H1 (cell line): ENCODE measurements at regions not wholly inside any gene's neighbourhood (a gene's known extent, or its start where the extent isn't known, plus 50 kb on each side); places are given as distances from the start of the nearest gene placed in this dataset.

ENCODE experiments used
- CTCF ChIA-PET: fragments of 300-600 bp; sonication (Branson Sonifier 250); formaldehyde crosslinking; loops from one replicate; lab custom pipeline; 2021; ENCODE audit not compliant: partially characterized antibody; lab: Charles Lee
- POLR2A ChIA-PET: fragments of 300-600 bp; sonication (Branson Sonifier 250); formaldehyde crosslinking; loops from one replicate; lab custom pipeline; 2021; ENCODE audit warnings: inconsistent platforms; ENCODE audit not compliant: partially characterized antibody; lab: Charles Lee
- DNase-seq, 2 experiments: peaks; one replicate each; pipeline versions ENCODE4 v3.0.0 to v3.0.0-alpha.2; 2010 to 2022; ENCODE audit warnings: low spot score in 2 of 2, low read depth in 1 of 2, mixed read lengths in 1 of 2
- FAIRE-seq: peaks from 2 replicates; lab custom pipeline; 2011; peaks lifted over from hg19 to GRCh38; lab: Jason Lieb, UNC
- H2AFZ ChIP-seq: 2 replicates; pipeline ENCODE4 v1.8.1; 2012; ENCODE audit warnings: low read length, inconsistent platforms
- H2AK5ac ChIP-seq: 2 replicates; pipeline ENCODE4 v1.6.1; 2013; ENCODE audit warnings: low read depth, low read length
- H2BK120ac ChIP-seq: replicated peaks from 2 replicates; pipeline ENCODE3; 2013; ENCODE audit warnings: low read depth, low read length, inconsistent platforms
- H2BK12ac ChIP-seq: 2 replicates; pipeline ENCODE4 v1.6.1; 2013; ENCODE audit warnings: low read depth, low read length
- H2BK15ac ChIP-seq: 2 replicates; pipeline ENCODE4 v1.6.1; 2013; ENCODE audit warnings: low read length
- H2BK20ac ChIP-seq: 2 replicates; pipeline ENCODE4 v1.6.1; 2013; ENCODE audit warnings: low read length
- H2BK5ac ChIP-seq: 2 replicates; pipeline ENCODE4 v1.6.1; 2013; ENCODE audit warnings: low read depth, low read length
- H3K14ac ChIP-seq: 2 replicates; pipeline ENCODE4 v1.6.1; 2013; ENCODE audit warnings: inconsistent platforms; ENCODE audit not compliant: insufficient read length
- H3K18ac ChIP-seq: 2 replicates; pipeline ENCODE4 v1.6.1; 2013; ENCODE audit warnings: low read length; ENCODE audit errors: extremely low read depth
- H3K23ac ChIP-seq: 2 replicates; pipeline ENCODE4 v1.6.1; 2013; ENCODE audit warnings: inconsistent platforms; ENCODE audit not compliant: insufficient read length
- H3K23me2 ChIP-seq: 2 replicates; pipeline ENCODE4 v1.6.1; 2013; ENCODE audit warnings: low read depth, low read length
- H3K27ac ChIP-seq: 2 replicates; pipeline ENCODE4 v1.6.1; 2011; ENCODE audit warnings: low read depth, low read length, inconsistent platforms
- H3K27me3 ChIP-seq, 4 experiments: replicated peaks in 1 of 4; 1 replicate in 1 of 4; 2 replicates in 3 of 4; pipeline versions ENCODE4 v1.6.1 to v1.8.1; 2011 to 2013; ENCODE audit warnings: low read length in 3 of 4, mild to moderate bottlenecking in 3 of 4, inconsistent platforms in 2 of 4, mixed read lengths in 2 of 4, moderate library complexity in 1 of 4; ENCODE audit not compliant: control insufficient read depth in 3 of 4, insufficient read depth in 3 of 4; ENCODE audit errors: extremely low read depth in 1 of 4
- H3K36me3 ChIP-seq, 4 experiments: 2 replicates each; pipeline versions ENCODE4 v1.6.1 to v1.8.1; 2011 to 2013; ENCODE audit warnings: mild to moderate bottlenecking in 4 of 4, low read length in 3 of 4, moderate library complexity in 2 of 4, control low read depth in 1 of 4, inconsistent platforms in 1 of 4; ENCODE audit not compliant: insufficient read depth in 4 of 4, control insufficient read depth in 2 of 4
- H3K4ac ChIP-seq: replicated peaks from 2 replicates; pipeline ENCODE3; 2013; ENCODE audit warnings: low read length, low read depth, mixed read lengths, inconsistent platforms; ENCODE audit not compliant: insufficient read length
- H3K4me1 ChIP-seq, 4 experiments: replicated peaks in 1 of 4; 1 replicate in 1 of 4; 2 replicates in 3 of 4; pipeline versions ENCODE4 v1.6.1 to v1.8.1; 2011 to 2013; ENCODE audit warnings: low read length in 3 of 4, inconsistent platforms in 2 of 4, mixed read lengths in 1 of 4; ENCODE audit not compliant: insufficient read depth in 4 of 4, control insufficient read depth in 3 of 4
- H3K4me2 ChIP-seq, 2 experiments: 2 replicates each; pipeline versions ENCODE4 v1.6.1 to v1.8.1; 2011 to 2013; ENCODE audit warnings: low read depth in 2 of 2, low read length in 2 of 2, control low read depth in 1 of 2, inconsistent platforms in 1 of 2, mild to moderate bottlenecking in 1 of 2; ENCODE audit not compliant: insufficient read depth in 1 of 2
- H3K4me3 ChIP-seq, 4 experiments: fragments of 200-600, 300-600 bp in 1 of 4; sonication (generic), shearing (Covaris generic), sonication (Bioruptor Twin) in 1 of 4; 2 replicates each; pipeline versions ENCODE4 v1.5.1 to v1.8.1; 2011 to 2016; ENCODE audit warnings: low read length in 4 of 4, low read depth in 3 of 4, control low read depth in 2 of 4, inconsistent platforms in 2 of 4, mild to moderate bottlenecking in 2 of 4, mixed read lengths in 1 of 4, moderate library complexity in 1 of 4; ENCODE audit not compliant: insufficient read depth in 2 of 4; ENCODE audit errors: extremely low read depth in 1 of 4
- H3K56ac ChIP-seq: replicated peaks from 2 replicates; pipeline ENCODE3; 2013; ENCODE audit warnings: low read depth, mild to moderate bottlenecking, mixed read lengths, low read length, inconsistent platforms; ENCODE audit not compliant: insufficient read length
- H3K79me1 ChIP-seq: 2 replicates; pipeline ENCODE4 v1.6.1; 2013; ENCODE audit warnings: low read depth, low read length, control low read depth
- H3K79me2 ChIP-seq, 2 experiments: 2 replicates each; pipeline versions ENCODE4 v1.6.1 to v1.8.1; 2012 to 2013; ENCODE audit warnings: low read length in 2 of 2, mild to moderate bottlenecking in 2 of 2, inconsistent platforms in 1 of 2; ENCODE audit not compliant: insufficient read depth in 2 of 2, control insufficient read depth in 1 of 2
- H3K9ac ChIP-seq, 4 experiments: replicated peaks in 1 of 4; 1 replicate in 1 of 4; 2 replicates in 3 of 4; pipeline versions ENCODE4 v1.6.1 to v1.8.1; 2011 to 2013; ENCODE audit warnings: low read depth in 3 of 4, low read length in 3 of 4, control low read depth in 2 of 4, mild to moderate bottlenecking in 2 of 4, moderate library complexity in 2 of 4, inconsistent platforms in 1 of 4; ENCODE audit errors: extremely low read depth in 1 of 4
- H3K9me3 ChIP-seq, 2 experiments: 2 replicates each; pipeline versions ENCODE4 v1.6.1 to v1.8.1; 2012 to 2013; ENCODE audit warnings: mild to moderate bottlenecking in 2 of 2, moderate library complexity in 2 of 2, control low read depth in 1 of 2, inconsistent platforms in 1 of 2, low read depth in 1 of 2, low read length in 1 of 2, mixed read lengths in 1 of 2; ENCODE audit not compliant: insufficient read depth in 2 of 2
- H4K20me1 ChIP-seq, 2 experiments: replicated peaks in 1 of 2; 2 replicates each; pipeline versions ENCODE3 to v1.8.1; 2011 to 2013; ENCODE audit warnings: inconsistent platforms in 2 of 2, low read length in 2 of 2, mild to moderate bottlenecking in 1 of 2; ENCODE audit not compliant: insufficient read depth in 2 of 2, control insufficient read depth in 1 of 2
- H4K5ac ChIP-seq: 2 replicates; pipeline ENCODE4 v1.6.1; 2013; ENCODE audit warnings: low read length, low read depth, mixed read lengths, inconsistent platforms; ENCODE audit not compliant: insufficient read length
- H4K8ac ChIP-seq: 2 replicates; pipeline ENCODE4 v1.8.0; 2013; ENCODE audit warnings: mild to moderate bottlenecking, moderate library complexity, low read length, inconsistent platforms; ENCODE audit not compliant: insufficient read depth; ENCODE audit errors: extremely low read depth
- H4K91ac ChIP-seq: replicated peaks from 2 replicates; pipeline ENCODE3; 2013; ENCODE audit warnings: low read length, mixed read lengths, inconsistent platforms; ENCODE audit not compliant: insufficient read length
- EGR1 ChIP-seq: IDR thresholded peaks from 2 replicates; pipeline ENCODE4 v1.6.1; 2011; ENCODE audit warnings: low read depth, low read length, borderline replicate concordance
- EZH2 ChIP-seq: fragments of 200-600 bp; sonication (generic); IDR thresholded peaks from 2 replicates; pipeline ENCODE4 v1.7.1; 2012; ENCODE audit warnings: low read depth, mild to moderate bottlenecking, moderate library complexity, low read length, inconsistent platforms; ENCODE audit not compliant: severe bottlenecking
- HDAC2 ChIP-seq, 2 experiments: fragments of 300-600 bp in 1 of 2; sonication (generic) in 1 of 2; IDR thresholded peaks; 2 replicates each; pipeline ENCODE4 v1.6.1; 2011 to 2012; ENCODE audit warnings: low read depth in 2 of 2, low read length in 2 of 2, mild to moderate bottlenecking in 2 of 2, moderate library complexity in 2 of 2, borderline replicate concordance in 1 of 2, inconsistent platforms in 1 of 2
- RBBP5 ChIP-seq: IDR thresholded peaks from 2 replicates; pipeline ENCODE4 v1.7.1; 2012; ENCODE audit warnings: low read depth, mild to moderate bottlenecking, inconsistent platforms, low read length, moderate library complexity, borderline replicate concordance
- RXRA ChIP-seq: IDR thresholded peaks from 2 replicates; pipeline ENCODE4 v1.6.1; 2011; ENCODE audit warnings: low read depth, mild to moderate bottlenecking, low read length, moderate library complexity; ENCODE audit not compliant: insufficient read depth
- SP2 ChIP-seq: IDR thresholded peaks from 2 replicates; pipeline ENCODE4 v1.6.1; 2012; ENCODE audit warnings: mild to moderate bottlenecking, low read length, inconsistent platforms
- TAF7 ChIP-seq: optimal IDR thresholded peaks from 2 replicates; pipeline ENCODE3; 2011; ENCODE audit warnings: low read depth, mild to moderate bottlenecking, inconsistent platforms, low read length, moderate library complexity, borderline replicate concordance
- WGBS, 2 experiments: shearing (Covaris generic) in 1 of 2; methylation state at CpG; one replicate each; pipeline versions ENCODE4 v1.1.6 to v1.1.7; 2013 to 2015; ENCODE audit warnings: low lambda C conversion rate in 2 of 2, mixed read lengths in 2 of 2, inconsistent platforms in 1 of 2, low coverage in 1 of 2, missing lambda C conversion rate in 1 of 2; ENCODE audit not compliant: insufficient replicate concordance in 2 of 2, insufficient coverage in 1 of 2, insufficient read length in 1 of 2; ENCODE audit errors: extremely low coverage in 1 of 2, missing lambda C conversion rate in 1 of 2; 5-methylcytosine and 5-hydroxymethylcytosine counted together
- TF ChIP-seq, protein P1 (sequence below): IDR thresholded peaks from 2 replicates; pipeline ENCODE4 v1.6.1; 2012; ENCODE audit warnings: low read length, inconsistent platforms
- TF ChIP-seq, protein P2 (sequence below): IDR thresholded peaks from 2 replicates; pipeline ENCODE4 v1.6.1; 2011; ENCODE audit warnings: low read length, improper control_type of control experiment
- TF ChIP-seq, protein P3 (sequence below): IDR thresholded peaks from 2 replicates; pipeline ENCODE4 v1.6.1; 2012; ENCODE audit warnings: inconsistent platforms

DNA sequence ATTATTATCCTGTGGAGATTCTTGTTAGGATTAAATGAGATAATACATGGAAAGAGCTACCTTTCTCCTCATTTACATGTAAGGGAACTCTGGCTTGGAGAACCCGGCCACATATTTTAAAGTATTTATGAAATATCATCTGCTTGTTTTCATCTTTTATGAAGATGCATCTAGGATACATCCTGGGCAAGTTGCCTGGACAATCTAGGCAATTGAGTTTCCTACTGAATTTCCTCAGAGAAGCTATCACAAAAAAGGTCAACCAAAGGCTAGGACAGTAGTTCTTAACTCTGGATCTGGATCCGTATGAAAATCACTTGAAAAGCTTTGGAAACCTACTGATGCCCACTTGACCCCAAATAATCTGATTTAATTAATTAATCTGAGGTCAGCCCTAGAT is 140.7 kb downstream of the MTPAP start:
- no peak overlapping the region for H3K27ac ChIP-seq
- DNase-seq: no peak
- no peaks in the 10 kb centered on the region for H3K23me2 ChIP-seq
- CTCF ChIA-PET: interaction anchor here (1.3 to 1.6 kb wide), 2 partner anchors 13 to 33 kb away, joined by 4 to 6 read pairs; no protein-coding TSS in a partner anchor
- no peak overlapping the region for H2BK5ac ChIP-seq
- no peaks in the 10 kb centered on the region for H3K79me2 ChIP-seq
- no peak overlapping the region for H4K8ac ChIP-seq
- H3K4me2 ChIP-seq: no peak overlapping the region
- H3K56ac ChIP-seq: no peak overlapping the region
- H2BK15ac ChIP-seq: no peak overlapping the region
- 94% methylated on average over 2 of the region's 2 CpGs; no CpG with 5 or more reads in 1 of the 2 experiments for WGBS, 2 experiments
- H3K23ac ChIP-seq: no peak overlapping the region
- H4K91ac ChIP-seq: no peak overlapping the region
- no peaks in the 10 kb centered on the region for H3K79me1 ChIP-seq
- H3K4me3 ChIP-seq: no peak overlapping the region
- no peak overlapping the region for H3K14ac ChIP-seq
- H3K27me3 ChIP-seq: no peaks in the 10 kb centered on the region
- no peaks in the 10 kb centered on the region for H3K4me1 ChIP-seq
- FAIRE-seq: no peak
- no peak overlapping the region for H3K18ac ChIP-seq
- no peak overlapping the region for H3K9ac ChIP-seq
- POLR2A ChIA-PET: interaction anchor here (0.7 kb wide), 1 partner anchor 50 kb away, joined by 3 read pairs; no protein-coding TSS in a partner anchor
- H2BK120ac ChIP-seq: no peak overlapping the region
- H2AK5ac ChIP-seq: no peak overlapping the region
- H2AFZ ChIP-seq: no peak overlapping the region
- H2BK20ac ChIP-seq: no peak overlapping the region
- no peaks in the 10 kb centered on the region for H4K20me1 ChIP-seq
- no peak overlapping the region for H2BK12ac ChIP-seq
- H4K5ac ChIP-seq: no peak overlapping the region
- H3K9me3 ChIP-seq: peaks cover 0 to 3% of the 10 kb centered on the region in 2 experiments; a peak in 1 of 4 replicates
- no peak overlapping the region for H3K4ac ChIP-seq
- no peaks in the 10 kb centered on the region for H3K36me3 ChIP-seq
- TF ChIP-seq EGR1: no peak
- no peak for TF ChIP-seq SP2
- no peak for TF ChIP-seq RXRA
- TF ChIP-seq TAF7: no peak
- TF ChIP-seq, protein P1, sequence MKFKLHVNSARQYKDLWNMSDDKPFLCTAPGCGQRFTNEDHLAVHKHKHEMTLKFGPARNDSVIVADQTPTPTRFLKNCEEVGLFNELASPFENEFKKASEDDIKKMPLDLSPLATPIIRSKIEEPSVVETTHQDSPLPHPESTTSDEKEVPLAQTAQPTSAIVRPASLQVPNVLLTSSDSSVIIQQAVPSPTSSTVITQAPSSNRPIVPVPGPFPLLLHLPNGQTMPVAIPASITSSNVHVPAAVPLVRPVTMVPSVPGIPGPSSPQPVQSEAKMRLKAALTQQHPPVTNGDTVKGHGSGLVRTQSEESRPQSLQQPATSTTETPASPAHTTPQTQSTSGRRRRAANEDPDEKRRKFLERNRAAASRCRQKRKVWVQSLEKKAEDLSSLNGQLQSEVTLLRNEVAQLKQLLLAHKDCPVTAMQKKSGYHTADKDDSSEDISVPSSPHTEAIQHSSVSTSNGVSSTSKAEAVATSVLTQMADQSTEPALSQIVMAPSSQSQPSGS: no peak
- no peak for TF ChIP-seq HDAC2 (IDR thresholded peaks at IDR 0.05; ENCODE audit: borderline replicate concordance in 1 of 2, low read depth in 2 of 2, low read length in 2 of 2)
- TF ChIP-seq, protein P2, sequence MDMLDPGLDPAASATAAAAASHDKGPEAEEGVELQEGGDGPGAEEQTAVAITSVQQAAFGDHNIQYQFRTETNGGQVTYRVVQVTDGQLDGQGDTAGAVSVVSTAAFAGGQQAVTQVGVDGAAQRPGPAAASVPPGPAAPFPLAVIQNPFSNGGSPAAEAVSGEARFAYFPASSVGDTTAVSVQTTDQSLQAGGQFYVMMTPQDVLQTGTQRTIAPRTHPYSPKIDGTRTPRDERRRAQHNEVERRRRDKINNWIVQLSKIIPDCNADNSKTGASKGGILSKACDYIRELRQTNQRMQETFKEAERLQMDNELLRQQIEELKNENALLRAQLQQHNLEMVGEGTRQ: no peak
- TF ChIP-seq RBBP5: no peak
- TF ChIP-seq EZH2: no peak
- TF ChIP-seq, protein P3, sequence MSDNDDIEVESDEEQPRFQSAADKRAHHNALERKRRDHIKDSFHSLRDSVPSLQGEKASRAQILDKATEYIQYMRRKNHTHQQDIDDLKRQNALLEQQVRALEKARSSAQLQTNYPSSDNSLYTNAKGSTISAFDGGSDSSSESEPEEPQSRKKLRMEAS: no peak
